Naive thymus-derived CD4-positive, alpha-beta T cell (primary cell): ENCODE measurements at regions not wholly inside any gene's neighbourhood (a gene's known extent, or its start where the extent isn't known, plus 50 kb on each side); places are given as distances from the start of the nearest gene placed in this dataset.

ENCODE experiments used
- ATAC-seq: fragments of 150-1000 bp; cut with Tn5 transposase; 2 replicates; pipeline ENCODE4 v1.10.0; 2021; ENCODE audit warnings: mild to moderate bottlenecking, moderate library complexity
- CTCF ChIA-PET: fragments of 350-600 bp; sonication (Branson Sonifier 250); formaldehyde crosslinking; loops from one replicate; lab custom pipeline; 2021; ENCODE audit warnings: antibody characterized with exemption; lab: Charles Lee
- POLR2A ChIA-PET: fragments of 350-600 bp; sonication (Branson Sonifier 250); formaldehyde crosslinking; loops from one replicate; lab custom pipeline; 2021; ENCODE audit warnings: antibody characterized with exemption, inconsistent platforms; lab: Charles Lee
- DNase-seq, 9 donors: peaks; one replicate each; pipeline versions ENCODE4 v3.0.0 to v3.0.0-alpha.2; 2020 to 2022; ENCODE audit warnings: mixed read lengths in 1 of 9
- H3K27ac ChIP-seq: one replicate; pipeline ENCODE4 v1.7.0; 2013; ENCODE audit warnings: mild to moderate bottlenecking, low read depth, low read length, moderate library complexity
- H3K27me3 ChIP-seq, 2 donors: one replicate each; pipeline ENCODE4 v1.7.0; 2013; ENCODE audit warnings: low read length in 2 of 2, mild to moderate bottlenecking in 2 of 2, moderate library complexity in 2 of 2; ENCODE audit not compliant: control insufficient read depth in 2 of 2, insufficient read depth in 2 of 2
- H3K36me3 ChIP-seq, 3 experiments: 1 replicate in 2 of 3; 2 replicates in 1 of 3; pipeline ENCODE4 v1.7.0; 2013; ENCODE audit warnings: low read length in 3 of 3, mild to moderate bottlenecking in 3 of 3, moderate library complexity in 1 of 3; ENCODE audit not compliant: insufficient read depth in 3 of 3, control insufficient read depth in 2 of 3
- H3K4me1 ChIP-seq, 2 donors: one replicate each; pipeline ENCODE4 v1.7.0; 2013; ENCODE audit warnings: low read length in 2 of 2, mild to moderate bottlenecking in 2 of 2, moderate library complexity in 1 of 2; ENCODE audit not compliant: control insufficient read depth in 2 of 2, insufficient read depth in 2 of 2
- H3K4me3 ChIP-seq: 2 replicates; pipeline ENCODE4 v1.7.0; 2013; ENCODE audit warnings: mild to moderate bottlenecking, low read length
- H3K9me3 ChIP-seq, 3 experiments: 1 replicate in 2 of 3; 2 replicates in 1 of 3; pipeline ENCODE4 v1.7.0; 2013; ENCODE audit warnings: low read length in 3 of 3; ENCODE audit not compliant: control insufficient read depth in 2 of 3
- H3K27ac Mint-ChIP-seq, 9 donors: one replicate each; pipeline ENCODE4 v1.8.0; 2020 to 2022; ENCODE audit warnings: mixed read lengths in 9 of 9, mild to moderate bottlenecking in 8 of 9, moderate library complexity in 5 of 9, inconsistent platforms in 2 of 9
- H3K27me3 Mint-ChIP-seq, 5 donors: one replicate each; pipeline ENCODE4 v1.8.0; 2021 to 2022; ENCODE audit warnings: mixed read lengths in 5 of 5, mild to moderate bottlenecking in 1 of 5
- H3K36me3 Mint-ChIP-seq, 5 donors: one replicate each; pipeline ENCODE4 v1.8.0; 2020 to 2022; ENCODE audit warnings: mixed read lengths in 5 of 5, mild to moderate bottlenecking in 3 of 5, inconsistent platforms in 1 of 5
- H3K4me1 Mint-ChIP-seq, 7 donors: one replicate each; pipeline ENCODE4 v1.8.0; 2020 to 2022; ENCODE audit warnings: mixed read lengths in 7 of 7, mild to moderate bottlenecking in 3 of 7, inconsistent platforms in 1 of 7
- H3K4me3 Mint-ChIP-seq, 10 donors: one replicate each; pipeline ENCODE4 v1.8.0; 2020 to 2022; ENCODE audit warnings: mild to moderate bottlenecking in 10 of 10, mixed read lengths in 10 of 10, moderate library complexity in 6 of 10, inconsistent platforms in 2 of 10
- H3K9me3 Mint-ChIP-seq, 11 donors: one replicate each; pipeline ENCODE4 v1.8.0; 2020 to 2022; ENCODE audit warnings: mixed read lengths in 11 of 11, mild to moderate bottlenecking in 4 of 11, inconsistent platforms in 1 of 11, moderate library complexity in 1 of 11
- intact Hi-C, 2 donors: fragments of 100-400 bp; cut with micrococcal nuclease; formaldehyde crosslinking; loops; one replicate each; pipeline ENCODE4 v1.15.1; 2023

DNA sequence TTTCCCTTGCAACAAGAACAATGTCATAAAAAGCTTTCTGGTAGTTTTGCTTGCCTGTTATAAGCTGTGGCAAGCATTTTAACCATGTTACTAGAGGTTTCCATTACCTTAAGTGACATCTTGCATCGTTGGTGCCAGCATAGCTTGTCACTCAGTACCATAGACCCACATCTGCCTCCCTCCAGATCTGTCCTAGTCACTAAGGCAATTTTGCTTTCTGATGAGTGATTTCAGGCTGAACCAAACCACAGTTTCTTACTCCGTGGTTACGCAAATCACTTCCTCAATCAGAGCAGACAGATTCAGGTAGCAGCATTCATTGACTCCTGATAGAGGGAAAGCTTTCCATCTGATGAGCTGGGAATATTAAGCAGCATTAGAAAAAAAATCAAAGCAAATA, 1057.5 kb upstream of the FAM98A start:
- H3K27ac ChIP-seq, result no peak overlapping the region

DNA sequence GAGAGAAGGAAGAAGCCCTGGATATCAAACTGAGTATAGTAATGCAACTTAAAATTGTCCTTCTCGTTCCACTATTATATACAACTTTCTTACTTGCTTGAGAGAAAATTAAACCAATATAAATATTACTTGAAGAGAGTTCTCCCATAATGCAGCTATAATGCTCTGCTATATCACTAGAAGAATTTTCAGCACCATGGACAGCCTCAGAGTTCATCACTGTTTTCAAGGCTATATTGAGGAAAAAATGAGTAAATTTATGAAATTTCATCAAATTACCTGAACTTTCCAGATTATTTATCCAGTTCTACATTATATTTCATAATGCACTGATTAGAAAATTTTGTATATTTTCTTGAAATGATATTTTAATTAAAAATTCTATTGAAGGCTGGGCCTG, 1053.5 kb upstream of the FAM98A start:
- H3K4me1 ChIP-seq, result no peaks in the 10 kb centered on the region
- Mint-ChIP-seq H3K4me1 (no peaks in the 10 kb centered on the region), H3K27me3 (no peaks in the 10 kb centered on the region), H3K27ac (no peak overlapping the region), H3K36me3 (no peaks in the 10 kb centered on the region), H3K9me3 (peaks cover 0 to 25% (median 10%) of the 10 kb centered on the region in 11 donors), H3K4me3 (no peak overlapping the region)
- H3K27ac ChIP-seq, result no peak overlapping the region
- CTCF ChIA-PET, result no interaction called here
- intact Hi-C loops, result no loop called here
- ATAC-seq (no peak), DNase-seq (no peak)
- no peaks in the 10 kb centered on the region for H3K27me3 ChIP-seq
- no peaks in the 10 kb centered on the region for H3K9me3 ChIP-seq
- POLR2A ChIA-PET, result no interaction called here
- no peak overlapping the region for H3K4me3 ChIP-seq
- no peaks in the 10 kb centered on the region for H3K36me3 ChIP-seq

More for the DNA sequence above, 1057.5 kb upstream of the FAM98A start:
- no peaks in the 10 kb centered on the region for H3K27me3 Mint-ChIP-seq
- H3K36me3 ChIP-seq, result no peaks in the 10 kb centered on the region
- no peak overlapping the region for H3K4me3 ChIP-seq
- ChIA-PET POLR2A (no interaction called here), CTCF (no interaction called here)
- no peaks in the 10 kb centered on the region for H3K36me3 Mint-ChIP-seq
- ATAC-seq (no peak), DNase-seq (no peak)
- intact Hi-C loops, result no loop called here
- H3K27ac Mint-ChIP-seq, result no peak overlapping the region
- peaks cover 0 to 13% (median 2%) of the 10 kb centered on the region in 11 donors for H3K9me3 Mint-ChIP-seq
- no peak overlapping the region for H3K4me3 Mint-ChIP-seq
- H3K27me3 ChIP-seq, result no peaks in the 10 kb centered on the region
- no peaks in the 10 kb centered on the region for H3K9me3 ChIP-seq
- H3K4me1 ChIP-seq, result no peaks in the 10 kb centered on the region
- no peaks in the 10 kb centered on the region for H3K4me1 Mint-ChIP-seq

DNA sequence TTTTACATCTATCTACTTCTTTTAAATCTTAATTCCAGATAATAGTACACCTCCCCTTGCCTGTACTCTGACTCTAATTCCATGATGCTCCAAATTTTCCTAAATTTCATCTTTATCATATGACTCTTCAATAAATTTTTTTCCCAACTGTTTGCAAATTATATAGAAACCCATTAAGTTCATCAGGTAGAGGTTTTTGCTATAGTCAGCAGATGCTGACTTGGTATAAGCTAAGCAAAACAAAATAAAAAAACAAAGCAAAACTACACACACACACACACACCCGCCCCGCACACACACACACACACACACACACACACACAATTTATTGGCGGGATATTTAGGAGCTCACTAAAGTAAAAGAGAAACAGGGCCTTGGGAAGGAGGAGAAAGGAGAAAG, 1047.8 kb upstream of the FAM98A start:
- no peaks in the 10 kb centered on the region for H3K4me1 Mint-ChIP-seq
- DNase-seq, result no peak
- peaks cover 0 to 26% (median 8%) of the 10 kb centered on the region in 11 donors for H3K9me3 Mint-ChIP-seq
- Histone ChIP-seq H3K27me3 (no peaks in the 10 kb centered on the region), H3K4me3 (no peak overlapping the region), H3K36me3 (no peaks in the 10 kb centered on the region), H3K27ac (no peak overlapping the region), H3K4me1 (no peaks in the 10 kb centered on the region), H3K9me3 (no peaks in the 10 kb centered on the region)
- H3K4me3 Mint-ChIP-seq, result no peak overlapping the region
- no peaks in the 10 kb centered on the region for H3K27me3 Mint-ChIP-seq
- POLR2A ChIA-PET, result no interaction called here
- ATAC-seq, result no peak
- CTCF ChIA-PET, result no interaction called here
- intact Hi-C loops, result no loop called here
- H3K27ac Mint-ChIP-seq, result no peak overlapping the region
- H3K36me3 Mint-ChIP-seq, result no peaks in the 10 kb centered on the region

DNA sequence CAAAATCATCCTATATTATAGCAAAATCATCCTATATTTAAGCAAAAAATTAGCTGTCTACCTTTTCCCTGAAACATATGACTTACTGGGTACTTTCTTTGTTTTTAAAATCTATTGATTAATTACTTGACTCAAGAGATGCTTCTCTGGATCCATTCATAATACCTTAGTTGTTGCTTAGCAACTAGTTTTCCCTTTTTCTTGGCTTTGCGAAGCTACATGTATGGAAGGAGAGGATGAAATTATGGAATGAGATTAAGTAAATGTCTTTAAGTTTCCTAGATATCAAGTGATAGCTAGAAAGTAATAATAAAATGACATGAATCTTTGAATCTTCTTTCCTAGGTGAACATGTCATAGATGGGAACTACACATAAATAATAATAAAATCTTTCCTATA, 1033.2 kb upstream of the FAM98A start:
- POLR2A ChIA-PET, result no interaction called here
- DNase-seq, result no peak

DNA sequence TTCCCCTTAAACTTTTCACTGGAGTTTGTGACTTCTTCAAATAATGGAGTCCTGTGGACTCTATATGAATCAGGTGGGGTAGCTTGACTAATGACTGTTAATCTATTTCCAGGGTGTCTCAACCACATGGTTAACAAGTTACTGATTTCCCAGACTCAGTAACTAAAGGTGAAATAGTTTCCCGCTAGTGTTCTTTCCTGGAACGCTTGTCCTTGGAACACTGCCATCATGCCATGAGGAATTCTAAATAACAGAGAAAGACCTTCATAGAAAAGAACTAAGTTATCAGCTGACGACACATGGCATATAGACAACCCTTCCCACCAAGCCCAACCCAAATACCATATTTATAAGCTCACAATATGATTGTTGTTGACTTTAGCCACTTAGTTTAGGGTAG, 1027.9 kb upstream of the FAM98A start:
- Mint-ChIP-seq H3K36me3 (no peaks in the 10 kb centered on the region), H3K27ac (no peak overlapping the region), H3K4me1 (no peaks in the 10 kb centered on the region), H3K4me3 (no peak overlapping the region), H3K27me3 (no peaks in the 10 kb centered on the region), H3K9me3 (peaks cover 0 to 22% (median 2%) of the 10 kb centered on the region in 11 donors)
- Histone ChIP-seq H3K4me3 (no peak overlapping the region), H3K9me3 (no peaks in the 10 kb centered on the region), H3K27ac (no peak overlapping the region), H3K36me3 (no peaks in the 10 kb centered on the region), H3K27me3 (no peaks in the 10 kb centered on the region), H3K4me1 (no peaks in the 10 kb centered on the region)
- ATAC-seq (no peak), DNase-seq (no peak)
- CTCF ChIA-PET, result no interaction called here
- intact Hi-C loops, result no loop called here
- POLR2A ChIA-PET, result no interaction called here

More for the DNA sequence above, 1033.2 kb upstream of the FAM98A start:
- no peaks in the 10 kb centered on the region for H3K27me3 Mint-ChIP-seq
- no peaks in the 10 kb centered on the region for H3K4me1 Mint-ChIP-seq
- Histone ChIP-seq H3K27ac (no peak overlapping the region), H3K36me3 (no peaks in the 10 kb centered on the region), H3K9me3 (no peaks in the 10 kb centered on the region), H3K27me3 (no peaks in the 10 kb centered on the region), H3K4me3 (no peak overlapping the region), H3K4me1 (no peaks in the 10 kb centered on the region)
- no peak for ATAC-seq
- CTCF ChIA-PET, result no interaction called here
- H3K27ac Mint-ChIP-seq, result no peak overlapping the region
- H3K9me3 Mint-ChIP-seq, result peaks cover 5 to 22% (median 13%) of the 10 kb centered on the region in 11 donors
- intact Hi-C loops, result no loop called here
- H3K4me3 Mint-ChIP-seq, result no peak overlapping the region
- H3K36me3 Mint-ChIP-seq, result no peaks in the 10 kb centered on the region

DNA sequence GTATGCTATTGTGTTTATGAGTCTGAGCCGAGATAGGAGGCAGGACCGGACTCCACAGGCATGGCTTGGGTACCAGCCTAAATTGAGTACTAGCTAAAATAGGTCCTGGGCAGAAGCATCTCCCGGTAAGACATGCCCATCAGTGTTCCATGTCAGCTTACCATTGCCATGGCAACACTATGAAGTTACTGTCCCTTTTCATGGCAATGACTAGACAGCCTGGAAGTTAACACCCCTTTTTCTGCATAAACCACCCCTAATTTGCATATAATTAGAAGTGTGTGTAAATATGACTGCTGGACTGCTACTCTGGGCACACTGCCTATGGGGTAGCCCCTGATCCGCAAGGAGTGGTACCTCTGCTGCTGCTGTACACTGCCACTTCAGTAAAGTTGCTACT, 1005.1 kb upstream of the FAM98A start:
- DNase-seq (no peak), ATAC-seq (no peak)
- no peak overlapping the region for H3K4me3 ChIP-seq
- Mint-ChIP-seq H3K4me3 (no peak overlapping the region), H3K27ac (no peak overlapping the region), H3K27me3 (no peaks in the 10 kb centered on the region), H3K9me3 (peaks cover 3 to 15% (median 6%) of the 10 kb centered on the region in 11 donors), H3K36me3 (no peaks in the 10 kb centered on the region), H3K4me1 (peaks cover 0 to 1% (median 0%) of the 10 kb centered on the region in 7 donors)
- no peak overlapping the region for H3K27ac ChIP-seq
- ChIA-PET POLR2A (no interaction called here), CTCF (no interaction called here)
- H3K27me3 ChIP-seq, result no peaks in the 10 kb centered on the region
- no peaks in the 10 kb centered on the region for H3K4me1 ChIP-seq
- intact Hi-C loops, result no loop called here
- no peaks in the 10 kb centered on the region for H3K36me3 ChIP-seq
- H3K9me3 ChIP-seq, result no peaks in the 10 kb centered on the region

DNA sequence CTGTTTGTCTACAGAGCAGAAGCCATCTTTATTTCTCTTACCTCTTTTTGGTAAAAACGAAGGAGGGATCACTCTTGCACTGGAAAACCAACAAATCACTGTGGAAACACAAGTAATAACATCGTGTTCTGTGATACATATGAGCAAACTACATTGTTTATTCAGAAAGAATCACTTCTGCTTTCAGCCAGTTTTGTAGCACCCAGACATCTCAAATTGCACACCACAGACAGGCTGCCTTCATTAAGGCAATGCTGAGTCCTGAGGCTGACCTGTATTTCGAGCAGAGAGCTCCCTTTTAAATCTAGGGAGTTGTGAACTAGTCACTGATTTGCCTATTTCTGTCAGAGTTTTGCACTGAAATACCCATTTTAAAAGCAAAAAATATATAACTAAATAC, 1003.2 kb upstream of the FAM98A start:
- no peaks in the 10 kb centered on the region for H3K4me1 ChIP-seq
- DNase-seq, result no peak
- Mint-ChIP-seq H3K4me3 (no peak overlapping the region), H3K36me3 (no peaks in the 10 kb centered on the region), H3K4me1 (no peaks in the 10 kb centered on the region), H3K27me3 (no peaks in the 10 kb centered on the region), H3K9me3 (peaks cover 0 to 10% (median 4%) of the 10 kb centered on the region in 11 donors), H3K27ac (no peak overlapping the region)
- intact Hi-C loops, result no loop called here
- ChIA-PET POLR2A (no interaction called here), CTCF (no interaction called here)
- H3K27me3 ChIP-seq, result no peaks in the 10 kb centered on the region
- H3K27ac ChIP-seq, result no peak overlapping the region
- H3K9me3 ChIP-seq, result no peaks in the 10 kb centered on the region
- no peak overlapping the region for H3K4me3 ChIP-seq
- no peaks in the 10 kb centered on the region for H3K36me3 ChIP-seq
- no peak for ATAC-seq
